HFF-Myc (cell line): ENCODE measurements at regions not wholly inside any gene's neighbourhood (a gene's known extent, or its start where the extent isn't known, plus 50 kb on each side); places are given as distances from the start of the nearest gene placed in this dataset.
"Not testable (repeated sequence)": the region's sequence is repeated elsewhere in the genome, so short reads cannot be mapped to it uniquely, and the experiment has no call there.

Source experiments
- DNase-seq: peaks from one replicate; pipeline ENCODE4 v3.0.0-alpha.2; 2011; ENCODE audit warnings: low read depth; ENCODE audit errors: extremely low read depth
- H3K4me3 ChIP-seq: replicated peaks from 2 replicates; pipeline ENCODE4 v1.5.1; 2011; ENCODE audit warnings: low read depth, mild to moderate bottlenecking, control low read depth, low read length
- TF ChIP-seq, protein P1 (sequence below): IDR thresholded peaks from 2 replicates; pipeline ENCODE4 v1.5.1; 2012; ENCODE audit warnings: mild to moderate bottlenecking, low read depth, low read length, control low read depth; ENCODE audit errors: missing control alignments

- H3K4me3 ChIP-seq = no peak overlapping the region
- DNase-seq = no peak
- TF ChIP-seq, protein P1, sequence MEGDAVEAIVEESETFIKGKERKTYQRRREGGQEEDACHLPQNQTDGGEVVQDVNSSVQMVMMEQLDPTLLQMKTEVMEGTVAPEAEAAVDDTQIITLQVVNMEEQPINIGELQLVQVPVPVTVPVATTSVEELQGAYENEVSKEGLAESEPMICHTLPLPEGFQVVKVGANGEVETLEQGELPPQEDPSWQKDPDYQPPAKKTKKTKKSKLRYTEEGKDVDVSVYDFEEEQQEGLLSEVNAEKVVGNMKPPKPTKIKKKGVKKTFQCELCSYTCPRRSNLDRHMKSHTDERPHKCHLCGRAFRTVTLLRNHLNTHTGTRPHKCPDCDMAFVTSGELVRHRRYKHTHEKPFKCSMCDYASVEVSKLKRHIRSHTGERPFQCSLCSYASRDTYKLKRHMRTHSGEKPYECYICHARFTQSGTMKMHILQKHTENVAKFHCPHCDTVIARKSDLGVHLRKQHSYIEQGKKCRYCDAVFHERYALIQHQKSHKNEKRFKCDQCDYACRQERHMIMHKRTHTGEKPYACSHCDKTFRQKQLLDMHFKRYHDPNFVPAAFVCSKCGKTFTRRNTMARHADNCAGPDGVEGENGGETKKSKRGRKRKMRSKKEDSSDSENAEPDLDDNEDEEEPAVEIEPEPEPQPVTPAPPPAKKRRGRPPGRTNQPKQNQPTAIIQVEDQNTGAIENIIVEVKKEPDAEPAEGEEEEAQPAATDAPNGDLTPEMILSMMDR = no peak
Observed at GRCh38 chr4:143819029-143819428, 86.3 kb downstream of the GYPE start.

DNA sequence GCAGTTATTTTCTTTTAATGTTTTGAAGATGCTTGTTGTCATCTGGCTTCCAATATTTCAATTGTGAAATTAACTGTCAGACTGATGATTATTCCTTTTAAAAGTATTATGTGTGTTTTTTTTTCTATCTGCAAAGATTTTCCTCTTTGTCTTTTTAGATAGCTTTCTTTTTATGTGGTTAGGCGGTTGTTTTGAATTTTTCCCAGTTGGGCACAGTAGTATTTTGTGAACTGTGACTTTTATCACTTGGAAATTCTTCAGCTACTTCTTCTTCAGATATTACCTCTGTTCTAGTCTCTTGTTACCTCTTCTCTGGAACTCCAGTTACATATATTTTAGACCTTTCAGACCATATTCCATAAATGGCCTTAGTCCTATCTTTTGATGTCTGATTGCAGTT, 87.5 kb downstream of the GYPE start:
- not testable (repeated sequence) for DNase-seq, H3K4me3 ChIP-seq

GRCh38 chr4:143815375-143815774, 90.0 kb downstream of the GYPE start:
- not testable (repeated sequence) for DNase-seq, H3K4me3 ChIP-seq

DNA sequence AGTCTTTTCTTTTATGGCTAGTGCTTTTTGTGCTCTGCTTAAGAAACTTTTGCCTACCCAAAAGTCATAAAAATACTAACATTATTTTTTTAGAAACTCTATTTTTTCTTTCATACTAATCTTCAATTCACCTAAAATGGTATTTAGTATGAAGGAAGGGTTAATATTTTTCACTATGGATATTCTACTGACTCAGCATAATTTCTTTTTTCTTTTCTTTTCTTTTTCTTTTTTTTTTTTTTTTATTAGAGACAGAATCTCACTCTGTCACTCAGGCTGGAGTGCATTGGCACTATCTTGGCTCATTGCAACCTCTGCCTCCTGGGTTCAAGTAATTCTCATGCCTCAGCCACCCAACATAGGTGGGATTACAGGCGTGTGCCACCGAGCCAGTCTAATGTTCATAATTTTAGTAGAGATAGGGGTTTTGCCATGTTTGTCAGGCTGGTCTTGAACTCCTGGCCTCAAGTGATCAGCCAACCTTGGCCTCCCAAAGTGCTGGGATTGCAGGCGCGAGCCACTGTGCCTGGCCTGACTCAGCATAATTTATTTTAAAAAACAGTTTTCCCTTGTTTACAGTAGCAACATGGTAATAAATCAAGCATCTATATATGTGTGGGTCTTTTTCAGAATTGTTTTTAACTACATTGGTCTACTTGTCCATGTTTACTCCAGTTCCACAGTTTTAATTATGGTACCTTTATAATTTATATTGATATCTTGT, 91.8 kb downstream of the GYPE start:
- not testable (repeated sequence) for H3K4me3 ChIP-seq, DNase-seq

DNA sequence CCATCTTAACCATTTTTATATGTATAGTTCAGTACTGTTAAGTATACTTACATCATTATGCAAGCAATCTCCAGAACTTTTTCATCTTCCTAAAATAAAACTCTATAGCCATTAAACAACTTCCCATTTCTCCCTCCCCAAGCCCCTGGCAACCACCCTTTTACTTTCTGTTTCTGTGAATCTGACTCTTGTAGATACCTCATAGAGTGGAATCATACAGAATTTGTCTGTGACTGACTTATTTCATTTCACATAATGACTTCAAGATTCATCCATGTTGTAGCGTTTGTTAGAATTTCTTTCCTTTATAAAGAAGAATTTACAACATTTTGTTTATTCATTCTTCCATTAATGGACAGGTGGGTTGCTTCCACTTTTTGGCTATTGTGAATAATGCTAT, 91.2 kb upstream of the FREM3 start:
- not testable (repeated sequence) for DNase-seq, H3K4me3 ChIP-seq

- H3K4me3 ChIP-seq, DNase-seq: not testable (repeated sequence)
Observed at GRCh38 chr4:143790425-143790824, 90.0 kb upstream of the FREM3 start.

- not testable (repeated sequence) for H3K4me3 ChIP-seq, DNase-seq
Observed at GRCh38 chr4:143789618-143790017, 89.1 kb upstream of the FREM3 start.

GRCh38 chr4:143784567-143784966, 84.1 kb upstream of the FREM3 start:
- TF ChIP-seq, protein P1 = no peak
- no peak overlapping the region for H3K4me3 ChIP-seq
- no peak for DNase-seq

DNA sequence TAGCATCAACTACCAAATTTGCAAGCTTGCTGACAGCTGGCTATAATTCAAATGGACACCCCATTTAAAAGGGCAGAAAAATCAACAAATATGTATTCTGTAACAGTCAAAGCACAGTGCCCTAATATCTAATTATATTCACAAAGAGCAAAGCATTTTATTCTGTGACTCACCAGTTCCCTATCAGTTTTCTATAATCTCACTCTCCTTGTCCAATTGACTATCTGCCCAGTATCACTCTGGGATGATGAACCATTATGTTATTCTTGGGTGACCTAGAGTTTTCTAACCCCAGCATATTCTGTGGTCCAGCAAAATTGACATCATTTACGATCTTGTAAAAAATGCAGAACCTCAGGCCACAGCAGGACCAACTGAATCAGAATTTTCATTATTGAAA, 82.0 kb upstream of the FREM3 start:
- DNase-seq = no peak
- TF ChIP-seq, protein P1 = no peak
- H3K4me3 ChIP-seq = no peak overlapping the region

DNA sequence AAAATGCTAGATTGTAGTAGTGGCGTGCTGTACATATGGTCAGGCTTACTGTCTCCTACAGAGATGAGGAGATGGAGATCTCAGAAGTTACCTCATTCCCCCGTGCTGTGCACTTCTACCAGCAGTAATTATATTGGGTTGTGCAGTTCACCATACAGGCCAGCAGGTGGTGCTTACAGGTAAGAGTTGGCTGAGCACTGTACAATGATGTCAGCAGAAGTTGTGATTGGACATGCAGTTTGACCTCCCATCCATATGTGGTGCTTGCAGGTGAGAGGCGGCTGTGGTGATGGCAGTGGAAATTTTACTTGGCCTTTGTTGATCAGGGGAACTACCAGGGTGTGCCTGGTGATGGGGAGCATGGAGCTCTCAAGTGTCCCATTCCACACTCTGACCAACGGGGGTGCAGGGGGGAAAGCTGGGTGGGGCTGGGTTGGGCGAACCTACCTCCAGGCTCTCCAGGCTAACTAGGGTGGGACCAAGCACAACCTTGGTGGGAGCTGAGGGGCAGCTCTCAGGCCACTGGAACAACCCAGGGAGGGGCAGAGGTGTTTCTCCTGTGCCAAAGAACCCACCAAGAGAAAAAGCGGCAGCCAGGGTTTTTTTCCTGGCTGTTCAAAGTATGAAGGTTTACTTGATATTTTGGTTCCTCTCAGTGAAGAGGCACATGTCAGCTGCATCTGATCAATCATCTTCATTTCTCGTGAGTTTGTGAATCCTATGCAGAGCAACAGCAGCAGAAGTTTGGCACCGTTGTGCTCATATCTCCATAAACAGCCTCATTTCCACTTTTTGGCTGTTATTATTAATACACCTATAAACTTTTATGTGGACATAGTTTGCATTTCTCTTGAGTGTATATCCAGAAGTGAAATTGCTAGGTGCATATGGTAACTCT, 73.8 kb upstream of the FREM3 start:
- no peak overlapping the region for H3K4me3 ChIP-seq
- DNase-seq = peak; percentile 38

More for the DNA sequence above, 73.8 kb upstream of the FREM3 start:
- TF ChIP-seq, protein P1 = peak; percentile 67
